Upper lobe of left lung (tissue), 4 donors: ENCODE measurements at regions not wholly inside any gene's neighbourhood (a gene's known extent, or its start where the extent isn't known, plus 50 kb on each side); places are given as distances from the start of the nearest gene placed in this dataset.

Source experiments
- POLR2A ChIP-seq, 4 donors: fragments of 450-650 bp; IDR thresholded peaks; one replicate each; pipeline ENCODE4 v1.5.1; 2016 to 2017; ENCODE audit warnings: antibody characterized with exemption in 4 of 4, mild to moderate bottlenecking in 2 of 4
- POLR2AphosphoS5 ChIP-seq, 2 donors: sonication (generic); formaldehyde crosslinking; IDR thresholded peaks; one replicate each; pipeline ENCODE4 v1.5.1; 2017; ENCODE audit warnings: antibody characterized with exemption in 2 of 2

- TF ChIP-seq POLR2AphosphoS5 (IDR thresholded peaks at IDR 0.05) (no peak), POLR2A (IDR thresholded peaks at IDR 0.05) (no peak)
Observed at GRCh38 chr2:58709687-58710354, 468.7 kb upstream of the FANCL start.
